OCI-LY7 (cell line): ENCODE measurements at regions not wholly inside any gene's neighbourhood (a gene's known extent, or its start where the extent isn't known, plus 50 kb on each side); places are given as distances from the start of the nearest gene placed in this dataset.

Experiments
- BruUV-seq: library from RNA; stranded (reverse); fragments of 400-500 nt; replicated peaks from 2 replicates; lab custom pipeline; 2021; lab: Mats Ljungman, UMichigan
- CTCF ChIA-PET: fragments of 300-600 bp; sonication (Branson Sonifier 250); formaldehyde crosslinking; loops from one replicate; lab custom pipeline; 2022; ENCODE audit warnings: antibody characterized with exemption; ENCODE audit not compliant: unreplicated experiment; lab: Charles Lee
- POLR2A ChIA-PET: fragments of 300-600 bp; sonication (Branson Sonifier 250); formaldehyde crosslinking; loops from one replicate; lab custom pipeline; 2022; ENCODE audit warnings: antibody characterized with exemption; lab: Charles Lee
- DNase-seq: peaks from one replicate; pipeline ENCODE4 v3.0.0-alpha.2; 2015; ENCODE audit warnings: low spot score
- H2AFZ ChIP-seq: fragments of 200-600 bp; sonication (generic), shearing (Covaris generic); 2 replicates; pipeline ENCODE4 v1.6.1; 2014; ENCODE audit warnings: mild to moderate bottlenecking, antibody characterized with exemption, low read length, moderate library complexity
- H3K27ac ChIP-seq: fragments of 200-600 bp; sonication (generic); 2 replicates; pipeline ENCODE4 v1.5.1; 2014; ENCODE audit warnings: mixed run types, low read depth, mild to moderate bottlenecking, moderate library complexity, low read length, inconsistent platforms; ENCODE audit not compliant: poor library complexity, severe bottlenecking
- H3K36me3 ChIP-seq: fragments of 200-600 bp; sonication (generic); 2 replicates; pipeline ENCODE4 v1.6.1; 2014; ENCODE audit warnings: mild to moderate bottlenecking, antibody characterized with exemption, low read length, moderate library complexity, mixed read lengths; ENCODE audit not compliant: insufficient read depth
- H3K4me1 ChIP-seq: fragments of 200-600 bp; sonication (generic); 2 replicates; pipeline ENCODE4 v1.5.1; 2014; ENCODE audit warnings: mild to moderate bottlenecking, low read length; ENCODE audit not compliant: insufficient read depth, poor library complexity, severe bottlenecking
- H3K4me2 ChIP-seq: fragments of 200-600 bp; sonication (generic); 2 replicates; pipeline ENCODE4 v1.6.1; 2014; ENCODE audit warnings: mild to moderate bottlenecking, low read length
- H3K4me3 ChIP-seq: fragments of 200-600 bp; sonication (generic); 2 replicates; pipeline ENCODE4 v1.5.1; 2014; ENCODE audit warnings: mild to moderate bottlenecking, low read depth, low read length; ENCODE audit not compliant: poor library complexity, severe bottlenecking
- H3K79me2 ChIP-seq: fragments of 200-600 bp; sonication (generic); 2 replicates; pipeline ENCODE4 v1.6.1; 2016; ENCODE audit warnings: low read depth, mild to moderate bottlenecking, low read length, moderate library complexity, mixed read lengths; ENCODE audit not compliant: insufficient read depth
- H3K9me2 ChIP-seq: fragments of 200-600 bp; sonication (generic); 2 replicates; pipeline ENCODE4 v1.6.1; 2016; ENCODE audit warnings: mild to moderate bottlenecking, low read length, mixed read lengths; ENCODE audit not compliant: insufficient read depth
- H3K9me3 ChIP-seq: fragments of 200-600 bp; sonication (generic); 2 replicates; pipeline ENCODE4 v1.6.1; 2014; ENCODE audit warnings: mild to moderate bottlenecking, mixed run types, low read length, mixed read lengths
- H4K20me1 ChIP-seq: fragments of 200-600 bp; sonication (generic); 2 replicates; pipeline ENCODE4 v1.6.1; 2014; ENCODE audit warnings: mild to moderate bottlenecking, antibody characterized with exemption, low read length, moderate library complexity, mixed read lengths; ENCODE audit not compliant: insufficient read depth
- CTCF ChIP-seq: fragments of 200-600 bp; sonication (generic); conservative IDR thresholded peaks from 2 replicates; pipeline ENCODE4 v1.5.1; 2014; ENCODE audit warnings: mild to moderate bottlenecking, antibody characterized with exemption, low read length, moderate library complexity, mixed read lengths
- EZH2phosphoT487 ChIP-seq: fragments of 200-600 bp; sonication (generic); IDR thresholded peaks from 2 replicates; pipeline ENCODE4 v1.6.1; 2018; ENCODE audit warnings: low read depth, borderline replicate concordance, mild to moderate bottlenecking, mixed run types, antibody characterized with exemption, low read length, moderate library complexity, mixed read lengths
- intact Hi-C: fragments of 100-400 bp; cut with micrococcal nuclease; formaldehyde crosslinking; loops from one replicate; pipeline ENCODE4 v1.10.0; 2022; ENCODE audit not compliant: unreplicated experiment

DNA sequence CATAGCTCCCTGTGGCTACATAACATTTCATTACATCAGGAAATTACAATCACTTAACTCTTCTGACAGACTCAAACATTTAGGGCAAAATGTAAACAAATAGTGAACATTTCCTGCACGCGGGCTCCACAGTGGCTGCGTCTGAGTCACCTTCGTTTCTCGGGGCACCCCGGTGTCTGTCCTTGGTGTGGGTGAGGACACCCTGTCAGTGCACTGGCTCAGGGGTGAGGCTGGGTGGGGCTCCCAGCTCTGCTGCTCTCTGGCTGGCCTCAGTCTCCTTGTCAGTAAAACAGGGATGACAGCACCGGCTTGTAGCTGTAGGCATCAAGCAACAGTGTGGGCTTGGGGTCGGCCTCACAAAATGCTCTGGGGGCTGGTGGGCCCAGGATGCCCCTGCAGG lies 237.1 kb upstream of the SHH start:
- Histone ChIP-seq H3K9me2 (no peaks in the 10 kb centered on the region), H3K9me3 (no peaks in the 10 kb centered on the region), H3K36me3 (no peaks in the 10 kb centered on the region), H3K4me2 (no peak overlapping the region), H3K4me3 (no peak overlapping the region), H2AFZ (no peak overlapping the region), H3K27ac (no peak overlapping the region), H3K79me2 (no peaks in the 10 kb centered on the region), H3K4me1 (no peaks in the 10 kb centered on the region), H4K20me1 (no peaks in the 10 kb centered on the region)
- ChIA-PET POLR2A (no interaction called here), CTCF (no interaction called here)
- no TSS peak for BruUV-seq
- intact Hi-C loops = no loop called here
- TF ChIP-seq EZH2phosphoT487 (no peak), CTCF (no peak)
- no peak for DNase-seq

DNA sequence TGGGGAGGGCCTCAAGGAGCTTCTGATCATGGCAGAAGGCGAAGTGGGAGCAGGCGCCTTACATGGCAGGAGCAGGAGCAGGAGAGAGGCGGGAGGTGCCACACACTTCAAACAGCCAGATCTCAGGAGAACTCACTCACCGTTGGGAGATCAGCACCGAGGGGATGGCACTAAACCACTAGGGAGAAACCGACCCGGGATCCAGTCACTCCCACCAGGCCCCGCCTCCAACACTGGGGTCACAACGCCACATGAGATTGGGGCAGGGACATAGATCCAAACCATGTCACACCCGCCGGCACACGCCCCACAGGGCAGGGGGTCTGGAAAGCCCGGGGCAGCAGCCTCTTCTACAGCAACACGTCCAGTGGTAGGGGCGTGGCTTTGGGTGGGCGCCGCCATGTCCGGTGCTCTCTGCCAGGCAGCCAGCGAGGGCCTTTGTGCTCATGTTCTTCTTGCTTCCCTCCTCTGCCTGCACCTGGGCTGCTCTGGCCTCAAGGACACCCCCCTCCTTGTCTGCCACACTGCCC lies 233.8 kb upstream of the SHH start:
- intact Hi-C loops = no loop called here
- no TSS peak for BruUV-seq
- H3K4me3 ChIP-seq = no peak overlapping the region
- H2AFZ ChIP-seq = no peak overlapping the region
- TF ChIP-seq EZH2phosphoT487 (no peak), CTCF (no peak)
- DNase-seq = no peak
- H3K4me1 ChIP-seq = no peaks in the 10 kb centered on the region
- no peaks in the 10 kb centered on the region for H3K9me3 ChIP-seq
- no peaks in the 10 kb centered on the region for H3K79me2 ChIP-seq
- H4K20me1 ChIP-seq = no peaks in the 10 kb centered on the region
- no peak overlapping the region for H3K4me2 ChIP-seq
- H3K27ac ChIP-seq = no peak overlapping the region
- no peaks in the 10 kb centered on the region for H3K36me3 ChIP-seq
- no peaks in the 10 kb centered on the region for H3K9me2 ChIP-seq
- POLR2A ChIA-PET = no interaction called here
- CTCF ChIA-PET = no interaction called here

DNA sequence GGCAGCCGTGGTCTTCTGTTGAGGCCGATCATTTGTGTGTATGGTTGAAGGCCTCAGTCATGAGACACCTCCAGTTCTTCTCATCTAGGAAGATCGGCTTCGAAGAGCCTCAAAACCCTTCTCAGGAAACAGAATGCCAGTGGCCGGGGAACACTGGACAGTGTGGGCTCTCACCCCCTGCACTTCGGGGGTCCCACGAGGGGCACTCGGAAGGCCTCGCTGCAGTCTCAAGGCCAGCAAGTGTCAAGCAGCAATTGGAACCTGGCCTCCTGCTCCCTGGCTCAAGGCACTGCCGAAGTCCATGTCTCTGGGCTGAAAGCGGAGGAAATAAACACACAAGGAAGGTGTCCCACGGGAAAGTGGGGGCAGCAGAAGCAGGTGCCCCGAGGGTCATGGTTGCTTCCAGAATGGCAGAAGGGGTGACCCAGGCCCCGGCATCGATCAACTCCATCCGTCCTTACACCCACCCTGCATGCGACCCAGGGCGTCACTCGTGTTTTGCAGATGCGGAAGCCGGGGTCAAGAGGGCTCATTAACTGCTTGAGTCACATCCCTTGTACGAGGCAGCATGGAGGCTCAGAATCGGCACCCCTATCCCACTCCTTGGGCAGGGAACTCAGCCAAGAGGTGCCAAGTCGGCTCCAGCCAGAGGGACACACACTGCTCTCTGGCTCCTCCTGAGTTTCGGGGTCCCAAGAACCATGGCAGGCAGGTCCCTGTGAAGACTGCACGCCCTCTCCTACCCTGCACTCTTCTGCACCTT lies 231.3 kb upstream of the SHH start:
- H3K4me1 ChIP-seq = no peaks in the 10 kb centered on the region

More for the DNA sequence above, 231.3 kb upstream of the SHH start:
- intact Hi-C loops = no loop called here
- H3K27ac ChIP-seq = no peak overlapping the region
- H3K79me2 ChIP-seq = no peaks in the 10 kb centered on the region
- H3K4me3 ChIP-seq = no peak overlapping the region
- no peaks in the 10 kb centered on the region for H3K9me3 ChIP-seq
- DNase-seq = no peak
- no peaks in the 10 kb centered on the region for H4K20me1 ChIP-seq
- no peak overlapping the region for H2AFZ ChIP-seq
- CTCF ChIA-PET = no interaction called here
- POLR2A ChIA-PET = interaction anchor here (0.6 kb wide), 1 partner anchor 1238 kb away, joined by 3 read pairs; no protein-coding TSS in a partner anchor
- no peak overlapping the region for H3K4me2 ChIP-seq
- no TSS peak for BruUV-seq
- no peaks in the 10 kb centered on the region for H3K9me2 ChIP-seq
- no peaks in the 10 kb centered on the region for H3K36me3 ChIP-seq
- no peak for TF ChIP-seq EZH2phosphoT487
